HFFc6 (cell line): ENCODE measurements at regions not wholly inside any gene's neighbourhood (a gene's known extent, or its start where the extent isn't known, plus 50 kb on each side); places are given as distances from the start of the nearest gene placed in this dataset.

Source experiments
- DNase-seq: peaks from one replicate; pipeline ENCODE4 v3.0.0-alpha.2; 2018
- H3K27ac Mint-ChIP-seq: 2 replicates; pipeline ENCODE4 v1.8.0; 2020; ENCODE audit warnings: mild to moderate bottlenecking, mixed read lengths
- H3K27me3 Mint-ChIP-seq: 2 replicates; pipeline ENCODE4 v1.8.0; 2021; ENCODE audit warnings: mild to moderate bottlenecking, moderate library complexity, mixed read lengths; ENCODE audit not compliant: insufficient read depth
- H3K36me3 Mint-ChIP-seq: 2 replicates; pipeline ENCODE4 v1.8.0; 2021; ENCODE audit warnings: low read depth, mixed read lengths
- H3K4me1 Mint-ChIP-seq: 2 replicates; pipeline ENCODE4 v1.8.0; 2020; ENCODE audit warnings: low read depth, mixed read lengths
- H3K4me3 Mint-ChIP-seq: 2 replicates; pipeline ENCODE4 v1.8.0; 2020; ENCODE audit warnings: mild to moderate bottlenecking, moderate library complexity, mixed read lengths
- H3K9me3 Mint-ChIP-seq: 2 replicates; pipeline ENCODE4 v1.8.0; 2020; ENCODE audit warnings: mild to moderate bottlenecking, mixed read lengths
- CTCF ChIP-seq: fragments of 200-600 bp; sonication (generic); IDR thresholded peaks from 2 replicates; pipeline ENCODE4 v1.5.0; 2021; ENCODE audit warnings: antibody characterized with exemption, mild to moderate bottlenecking

- Mint-ChIP-seq H3K9me3 (no peaks in the 10 kb centered on the region), H3K27me3 (no peaks in the 10 kb centered on the region)
- no peak for TF ChIP-seq CTCF
Measured at GRCh38 chr9:17062497-17062896, 72.3 kb upstream of the CNTLN start.

GRCh38 chr9:17060450-17060849 lies 74.4 kb upstream of the CNTLN start:
- no peak overlapping the region for H3K27ac Mint-ChIP-seq
- no peak overlapping the region for H3K4me3 Mint-ChIP-seq
- no peaks in the 10 kb centered on the region for H3K9me3 Mint-ChIP-seq
- no peak for DNase-seq
- H3K27me3 Mint-ChIP-seq = no peaks in the 10 kb centered on the region
- TF ChIP-seq CTCF = no peak
- H3K4me1 Mint-ChIP-seq = no peaks in the 10 kb centered on the region
- no peaks in the 10 kb centered on the region for H3K36me3 Mint-ChIP-seq

More at GRCh38 chr9:17062497-17062896, 72.3 kb upstream of the CNTLN start:
- no peak for DNase-seq
- Mint-ChIP-seq H3K27ac (no peak overlapping the region), H3K4me1 (no peaks in the 10 kb centered on the region), H3K4me3 (no peak overlapping the region), H3K36me3 (no peaks in the 10 kb centered on the region)

GRCh38 chr9:17059465-17059864 lies 75.4 kb upstream of the CNTLN start:
- H3K36me3 Mint-ChIP-seq = no peaks in the 10 kb centered on the region
- no peak overlapping the region for H3K4me3 Mint-ChIP-seq
- no peak for TF ChIP-seq CTCF
- DNase-seq = no peak
- no peaks in the 10 kb centered on the region for H3K9me3 Mint-ChIP-seq
- no peak overlapping the region for H3K27ac Mint-ChIP-seq
- H3K4me1 Mint-ChIP-seq = no peaks in the 10 kb centered on the region
- H3K27me3 Mint-ChIP-seq = peaks cover 4% of the 10 kb centered on the region; the same call in 1 of the 2 replicates

- Mint-ChIP-seq H3K4me3 (no peak overlapping the region), H3K4me1 (no peaks in the 10 kb centered on the region), H3K27ac (no peak overlapping the region), H3K36me3 (no peaks in the 10 kb centered on the region), H3K27me3 (peaks cover 4% of the 10 kb centered on the region; the same call in 1 of the 2 replicates), H3K9me3 (no peaks in the 10 kb centered on the region)
- DNase-seq = no peak
- TF ChIP-seq CTCF = no peak
Measured at GRCh38 chr9:17057729-17058128, 77.1 kb upstream of the CNTLN start.

- Mint-ChIP-seq H3K36me3 (no peaks in the 10 kb centered on the region), H3K9me3 (peaks cover 2% of the 10 kb centered on the region; the same call in 1 of the 2 replicates), H3K27me3 (peaks cover 4% of the 10 kb centered on the region), H3K4me1 (no peaks in the 10 kb centered on the region), H3K4me3 (no peak overlapping the region), H3K27ac (no peak overlapping the region)
- no peak for TF ChIP-seq CTCF
- no peak for DNase-seq
Measured at GRCh38 chr9:17052626-17053025, 82.2 kb upstream of the CNTLN start.

- no peak for DNase-seq
- no peak for TF ChIP-seq CTCF
- peaks cover 3% of the 10 kb centered on the region; the same call in 1 of the 2 replicates for H3K9me3 Mint-ChIP-seq
Measured at GRCh38 chr9:17045381-17045940, 89.4 kb upstream of the CNTLN start.

More at GRCh38 chr9:17045381-17045940, 89.4 kb upstream of the CNTLN start:
- Mint-ChIP-seq H3K4me1 (no peaks in the 10 kb centered on the region), H3K4me3 (no peak overlapping the region), H3K27ac (no peak overlapping the region), H3K36me3 (no peaks in the 10 kb centered on the region), H3K27me3 (peaks cover 5% of the 10 kb centered on the region)
